ENCODE measurements at regions not wholly inside any gene's neighbourhood (a gene's known extent, or its start where the extent isn't known, plus 50 kb on each side); places are given as distances from the start of the nearest gene placed in this dataset.

- no peak overlapping the region for H3K4me3 ChIP-seq (replicated peaks; ENCODE audit: insufficient read depth, low read length)
- no peak overlapping the region for H3K27ac ChIP-seq (replicated peaks)
- no peaks in the 10 kb centered on the region for H3K27me3 ChIP-seq (ENCODE audit: insufficient read depth, poor library complexity, severe bottlenecking)
- DNase-seq (ENCODE audit: low read depth in 1 of 2, low spot score in 1 of 2), result no peak
- TF ChIP-seq POLR2AphosphoS5 (IDR thresholded peaks at IDR 0.05; ENCODE audit: low read depth) (no peak), REST (IDR thresholded peaks at IDR 0.05; ENCODE audit: insufficient replicate concordance, low read depth) (no peak), SPI1 (IDR thresholded peaks at IDR 0.05; ENCODE audit: borderline replicate concordance, low read depth) (no peak), CTCF (IDR thresholded peaks at IDR 0.05; ENCODE audit: insufficient read depth, low read length) (no peak), GABPA (IDR thresholded peaks at IDR 0.05; ENCODE audit: low read depth) (no peak)
Observed at GRCh38 chr6:151733680-151734320, 73.7 kb upstream of the ESR1 start.

- H3K27me3 ChIP-seq (ENCODE audit: insufficient read depth, poor library complexity, severe bottlenecking), result peaks cover 3% of the 10 kb centered on the region
Observed at GRCh38 chr6:151738267-151738666, 69.2 kb upstream of the ESR1 start.

More at GRCh38 chr6:151738267-151738666, 69.2 kb upstream of the ESR1 start:
- TF ChIP-seq GABPA (IDR thresholded peaks at IDR 0.05; ENCODE audit: low read depth) (no peak), CTCF (IDR thresholded peaks at IDR 0.05; ENCODE audit: insufficient read depth, low read length) (no peak), SPI1 (IDR thresholded peaks at IDR 0.05; ENCODE audit: borderline replicate concordance, low read depth) (no peak), REST (IDR thresholded peaks at IDR 0.05; ENCODE audit: insufficient replicate concordance, low read depth) (no peak), POLR2AphosphoS5 (IDR thresholded peaks at IDR 0.05; ENCODE audit: low read depth) (no peak)
- Histone ChIP-seq H3K4me3 (replicated peaks; ENCODE audit: insufficient read depth, low read length) (no peak overlapping the region), H3K27ac (replicated peaks) (no peak overlapping the region)
- no peak for DNase-seq (ENCODE audit: low read depth in 1 of 2, low spot score in 1 of 2)
